ENCODE measurements at regions not wholly inside any gene's neighbourhood (a gene's known extent, or its start where the extent isn't known, plus 50 kb on each side); places are given as distances from the start of the nearest gene placed in this dataset.

DNA sequence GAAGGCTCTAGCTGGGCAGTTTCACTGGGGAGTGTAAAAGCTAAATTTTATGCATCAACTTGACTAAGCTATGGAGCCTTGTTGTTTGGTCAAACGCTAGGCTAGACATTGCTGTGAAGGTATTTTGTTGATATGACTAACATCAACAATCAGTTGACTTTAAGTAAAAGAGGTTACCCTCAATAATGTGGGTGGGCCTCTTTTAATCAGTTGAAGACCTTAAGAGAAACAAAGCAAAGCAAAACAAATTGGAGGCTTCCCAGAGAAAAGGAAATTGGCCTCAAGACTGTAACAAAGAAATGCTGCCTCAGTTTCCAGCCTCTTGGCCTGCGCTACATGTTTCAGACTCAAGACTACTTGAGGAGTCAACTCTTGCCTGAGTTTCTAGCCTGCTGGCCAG lies 50.0 kb upstream of the TSC22D1 start:
- H3K4me1 ChIP-seq = no peaks in the 10 kb centered on the region
- TF ChIP-seq POLR2AphosphoS5 (IDR thresholded peaks at IDR 0.05) (no peak), EP300 (IDR thresholded peaks at IDR 0.05; ENCODE audit: low read depth) (no peak), POLR2A (IDR thresholded peaks at IDR 0.05) (no peak)
- TF ChIP-seq, protein P1, sequence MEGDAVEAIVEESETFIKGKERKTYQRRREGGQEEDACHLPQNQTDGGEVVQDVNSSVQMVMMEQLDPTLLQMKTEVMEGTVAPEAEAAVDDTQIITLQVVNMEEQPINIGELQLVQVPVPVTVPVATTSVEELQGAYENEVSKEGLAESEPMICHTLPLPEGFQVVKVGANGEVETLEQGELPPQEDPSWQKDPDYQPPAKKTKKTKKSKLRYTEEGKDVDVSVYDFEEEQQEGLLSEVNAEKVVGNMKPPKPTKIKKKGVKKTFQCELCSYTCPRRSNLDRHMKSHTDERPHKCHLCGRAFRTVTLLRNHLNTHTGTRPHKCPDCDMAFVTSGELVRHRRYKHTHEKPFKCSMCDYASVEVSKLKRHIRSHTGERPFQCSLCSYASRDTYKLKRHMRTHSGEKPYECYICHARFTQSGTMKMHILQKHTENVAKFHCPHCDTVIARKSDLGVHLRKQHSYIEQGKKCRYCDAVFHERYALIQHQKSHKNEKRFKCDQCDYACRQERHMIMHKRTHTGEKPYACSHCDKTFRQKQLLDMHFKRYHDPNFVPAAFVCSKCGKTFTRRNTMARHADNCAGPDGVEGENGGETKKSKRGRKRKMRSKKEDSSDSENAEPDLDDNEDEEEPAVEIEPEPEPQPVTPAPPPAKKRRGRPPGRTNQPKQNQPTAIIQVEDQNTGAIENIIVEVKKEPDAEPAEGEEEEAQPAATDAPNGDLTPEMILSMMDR (IDR thresholded peaks at IDR 0.05) = no peak
- H3K27me3 ChIP-seq = no peaks in the 10 kb centered on the region
- no peak for DNase-seq
- in situ Hi-C loops (cut with MboI; ENCODE audit: low pct_ligation_motif_present in 1 of 4, low pct_unique_long_range_greater_than_20kb in 1 of 4, low sequenced_read_pairs in 3 of 4) (no loop called here), intact Hi-C loops (cut with DNase I; ENCODE audit: low total_unique reads) (no loop called here)
- no peak overlapping the region for H3K4me3 ChIP-seq
- 83 to 85% methylated on average over 1 to 2 of the region's 2 CpGs for WGBS, 2 donors (ENCODE audit: low coverage in 1 of 2)
- H3K36me3 ChIP-seq = no peaks in the 10 kb centered on the region
- no peaks in the 10 kb centered on the region for H3K9me3 ChIP-seq
- no peak overlapping the region for H3K27ac ChIP-seq
